GM18951 (cell line): ENCODE measurements at regions not wholly inside any gene's neighbourhood (a gene's known extent, or its start where the extent isn't known, plus 50 kb on each side); places are given as distances from the start of the nearest gene placed in this dataset.
"Not testable (repeated sequence)": the region's sequence is repeated elsewhere in the genome, so short reads cannot be mapped to it uniquely, and the experiment has no call there.

Experiments used
- POLR2A ChIP-seq: IDR thresholded peaks from 4 replicates; pipeline ENCODE4 v1.6.1; 2011; ENCODE audit warnings: mild to moderate bottlenecking; ENCODE audit not compliant: insufficient read length, insufficient read depth; ENCODE audit errors: extremely low read depth
- in situ Hi-C: fragments of 300-500 bp; cut with MboI; formaldehyde crosslinking; loops from one replicate; pipeline ENCODE4 v1.12.0; 2022; ENCODE audit warnings: low sequenced_read_pairs, mixed read lengths, inconsistent platforms; ENCODE audit not compliant: unreplicated experiment

DNA sequence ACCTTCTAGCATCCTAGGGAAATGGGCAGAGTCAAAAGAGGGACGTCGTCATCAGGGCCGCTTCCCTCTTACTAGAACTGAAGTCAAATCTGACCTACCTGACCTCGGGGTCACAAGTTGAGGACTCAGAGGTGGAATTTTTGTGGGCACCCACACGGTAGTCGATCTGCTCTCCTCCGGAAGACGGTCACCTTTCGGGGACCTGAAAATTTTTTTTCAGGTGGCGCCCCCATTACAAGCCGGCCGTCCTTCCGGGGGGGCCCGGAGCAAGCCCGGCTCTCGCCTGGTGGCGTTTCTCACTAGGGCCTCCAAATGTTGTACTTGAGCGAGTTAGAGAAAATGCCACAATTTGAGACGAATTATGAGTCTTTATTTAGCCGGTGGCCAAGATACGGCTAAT, 157.5 kb upstream of the FRG2C start:
- in situ Hi-C loops: no loop called here
- no peak for TF ChIP-seq POLR2A

DNA sequence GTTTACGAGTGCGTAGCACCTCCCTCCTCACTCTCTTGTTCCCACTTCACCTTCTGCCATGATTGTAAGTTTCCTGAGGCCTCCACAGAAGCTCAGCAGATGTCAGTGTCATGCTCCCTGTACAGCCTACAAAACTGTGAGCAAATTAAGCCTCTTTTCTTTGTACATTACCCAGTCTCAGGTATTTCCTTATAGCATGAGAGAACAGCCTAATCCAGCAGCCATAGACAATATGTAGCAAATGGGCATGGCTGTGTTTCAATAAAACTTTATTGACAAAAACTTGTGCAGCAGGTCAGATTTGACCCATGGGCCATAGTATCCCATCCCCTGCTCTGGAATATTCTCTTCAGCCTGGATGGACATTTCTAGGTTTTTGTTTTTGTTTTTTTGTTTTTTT, 156.2 kb upstream of the FRG2C start:
- in situ Hi-C loops: not testable (repeated sequence)

DNA sequence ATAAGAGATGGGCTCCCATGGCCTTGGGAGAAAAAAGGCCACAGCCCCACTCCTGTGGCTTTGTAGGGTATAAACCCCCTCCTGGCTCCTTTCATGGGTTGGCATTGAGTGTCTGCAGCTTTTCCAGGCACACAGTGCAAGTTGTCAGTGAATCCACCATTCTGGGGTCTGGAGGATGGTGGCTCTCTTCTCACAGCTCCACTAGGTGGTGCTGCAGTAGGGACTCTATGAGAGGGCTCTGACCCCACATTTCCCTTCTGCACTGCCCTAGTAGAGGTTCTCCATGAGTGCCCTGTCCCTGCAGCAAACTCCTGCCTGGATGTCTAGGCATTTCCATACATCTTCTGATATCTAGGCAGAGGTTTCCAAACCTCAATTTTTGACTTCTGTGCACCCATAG, 136.5 kb upstream of the FRG2C start:
- in situ Hi-C loops: not testable (repeated sequence)

DNA sequence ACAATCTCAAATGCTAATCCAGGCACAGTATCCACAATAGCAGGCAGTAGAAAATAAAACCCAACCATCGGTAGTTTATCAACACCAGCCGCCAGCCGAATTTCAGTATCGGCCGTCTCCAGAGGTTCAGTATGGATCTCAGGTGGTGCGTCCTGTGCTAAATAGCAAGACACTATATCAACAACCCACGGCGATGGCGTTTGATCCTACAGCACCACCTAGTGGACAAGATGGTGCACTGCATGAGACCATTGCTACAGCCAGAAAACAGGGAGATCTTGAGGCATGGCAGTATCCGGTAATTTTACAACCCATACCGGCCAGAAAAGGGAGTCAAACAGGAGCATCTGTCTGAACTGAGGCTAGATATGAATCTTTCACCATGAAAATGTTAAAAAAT, 112.0 kb upstream of the FRG2C start:
- in situ Hi-C loops: not testable (repeated sequence)

DNA sequence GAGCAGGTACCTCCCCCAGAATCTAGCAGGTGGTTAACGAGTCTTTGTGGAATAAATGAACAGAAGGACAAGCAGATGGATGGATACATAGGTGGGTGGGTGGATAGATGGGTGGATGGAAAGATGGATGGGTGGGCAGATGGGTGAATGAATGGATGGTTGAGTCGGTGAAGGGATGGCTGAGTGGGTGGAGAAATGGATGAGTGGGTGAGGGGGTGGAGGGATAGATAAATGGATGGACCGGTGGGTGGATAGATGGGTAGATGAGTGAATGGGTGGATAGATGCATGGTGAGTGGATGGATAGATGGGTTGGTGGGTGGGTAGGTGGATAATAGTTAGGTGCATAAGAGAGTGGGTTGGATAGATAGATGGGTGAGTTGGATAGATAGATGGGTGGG, 99.7 kb upstream of the FRG2C start:
- in situ Hi-C loops: not testable (repeated sequence)

DNA sequence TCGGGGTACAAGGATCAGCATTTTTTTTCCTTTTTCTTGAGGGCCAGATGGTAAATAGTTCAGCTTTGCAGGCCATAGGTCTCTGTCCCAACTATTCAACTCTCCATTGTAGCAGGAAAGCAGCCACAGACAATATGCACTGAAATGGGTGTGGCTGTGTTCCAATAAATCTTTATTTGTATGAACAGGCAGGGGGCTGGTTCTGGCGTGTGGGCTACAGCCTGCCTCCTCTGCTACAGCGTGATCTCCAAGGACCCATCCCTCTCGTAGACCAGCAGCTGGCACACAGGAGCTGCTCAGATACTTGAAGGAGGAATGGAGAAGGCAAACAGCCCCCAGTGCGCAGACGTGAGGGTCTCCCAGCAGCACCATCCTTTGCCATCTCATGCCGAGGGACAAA, 91.8 kb upstream of the FRG2C start:
- in situ Hi-C loops: not testable (repeated sequence)

DNA sequence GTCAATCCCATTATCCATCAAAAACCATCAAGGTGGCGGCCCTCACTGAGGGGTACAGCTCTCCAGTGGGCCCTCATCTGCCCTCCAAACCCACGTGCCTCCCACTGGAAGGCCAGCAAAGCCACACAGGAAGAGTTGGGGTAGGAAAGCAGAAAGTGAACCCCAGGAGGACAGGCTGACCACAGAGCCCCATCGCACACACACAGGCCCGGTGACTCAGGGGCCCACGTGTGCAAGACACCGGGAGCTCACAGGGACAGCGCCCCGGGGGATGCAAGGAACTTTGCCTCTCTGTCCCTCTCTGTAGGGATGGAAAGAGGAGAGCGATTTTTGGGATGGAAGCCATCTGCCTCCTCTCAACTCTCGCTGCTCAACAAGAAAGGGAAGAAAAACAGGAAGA, 85.0 kb upstream of the FRG2C start:
- in situ Hi-C loops: loop anchor here (25.0 kb wide), 1 partner anchor 317 kb away; no protein-coding TSS in a partner anchor

DNA sequence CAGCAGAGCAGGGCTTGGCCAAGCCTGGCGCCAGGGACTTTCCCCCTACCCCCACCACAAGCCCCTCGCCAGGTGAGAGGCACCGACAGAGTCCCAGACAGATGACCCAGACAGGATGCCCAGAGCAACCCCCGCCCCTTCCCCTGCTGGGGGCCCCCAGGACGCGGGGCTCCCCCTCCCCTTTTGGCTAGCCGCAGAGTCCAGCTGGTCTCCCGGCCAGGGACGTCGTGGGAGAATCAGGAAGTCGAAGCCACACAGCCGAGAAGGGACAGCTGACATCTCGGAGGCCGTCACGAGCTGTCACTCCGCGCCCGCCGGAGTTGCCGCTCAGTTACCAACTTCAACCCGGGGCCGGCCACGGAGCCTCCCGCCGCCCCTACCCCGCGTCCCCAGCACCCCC, 84.6 kb upstream of the FRG2C start:
- in situ Hi-C loops: loop anchor here (25.0 kb wide), 1 partner anchor 317 kb away; no protein-coding TSS in a partner anchor

DNA sequence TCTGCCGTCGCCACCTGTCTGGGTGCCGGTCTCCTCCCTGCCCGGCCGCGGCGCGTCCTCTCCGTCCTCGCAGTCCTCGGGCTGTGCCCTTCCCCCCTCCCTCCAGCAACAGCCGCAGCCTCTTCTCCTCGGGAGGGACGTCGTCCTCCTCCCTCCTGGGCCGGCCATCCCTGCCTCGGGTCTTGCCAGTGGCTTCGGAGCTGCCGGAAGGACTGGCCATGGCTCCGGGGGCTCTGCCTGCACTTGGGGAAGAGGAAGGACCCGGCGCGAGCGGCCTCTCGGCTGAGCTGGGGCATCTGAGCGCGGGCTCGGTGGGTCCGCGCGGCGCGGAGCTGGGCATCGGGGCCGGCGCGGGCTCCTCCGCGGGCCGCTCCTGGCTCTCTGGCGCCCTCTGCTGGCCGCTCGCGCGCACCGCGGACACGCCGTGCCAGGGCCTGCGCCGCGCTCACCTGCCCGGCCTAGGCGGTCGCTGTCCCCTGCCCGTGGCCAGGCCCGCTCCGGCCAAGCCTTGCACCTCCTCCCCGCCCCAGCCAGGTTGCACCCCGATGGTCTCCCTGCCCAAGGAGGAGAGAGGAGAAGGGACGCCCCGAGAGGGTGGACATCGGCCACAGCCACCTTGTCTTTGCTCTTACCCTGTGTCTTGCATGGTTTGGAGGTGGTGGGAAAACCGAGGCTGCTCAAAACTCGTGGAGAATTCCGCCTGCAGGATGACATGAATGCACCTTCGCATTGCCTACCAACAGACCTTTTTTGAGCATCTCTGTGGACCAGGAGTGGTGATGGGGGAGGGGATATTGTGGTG, 83.9 kb upstream of the FRG2C start:
- in situ Hi-C loops: loop anchor here (25.0 kb wide), 1 partner anchor 318 kb away; no protein-coding TSS in a partner anchor

DNA sequence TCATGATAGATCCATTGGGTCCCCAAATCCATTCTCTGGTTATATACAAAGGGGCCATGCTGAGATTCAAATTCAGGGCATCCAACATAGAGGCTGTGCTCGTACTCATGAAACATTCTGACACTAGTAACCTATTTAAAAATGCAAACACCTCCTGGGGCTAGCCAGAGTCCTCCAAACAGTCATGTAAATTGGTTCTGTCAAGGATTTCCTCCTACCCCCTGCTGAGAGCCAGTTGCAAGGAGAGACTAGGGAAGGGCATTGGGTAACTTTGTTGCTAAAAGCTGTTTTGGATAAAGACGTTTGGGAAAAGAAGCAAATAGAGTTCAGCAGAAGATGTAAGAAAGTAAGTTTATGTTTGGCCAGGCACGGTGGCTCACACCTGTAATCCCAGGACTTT, 81.6 kb upstream of the FRG2C start:
- in situ Hi-C loops: loop anchor here (25.0 kb wide), 1 partner anchor 320 kb away; no protein-coding TSS in a partner anchor

DNA sequence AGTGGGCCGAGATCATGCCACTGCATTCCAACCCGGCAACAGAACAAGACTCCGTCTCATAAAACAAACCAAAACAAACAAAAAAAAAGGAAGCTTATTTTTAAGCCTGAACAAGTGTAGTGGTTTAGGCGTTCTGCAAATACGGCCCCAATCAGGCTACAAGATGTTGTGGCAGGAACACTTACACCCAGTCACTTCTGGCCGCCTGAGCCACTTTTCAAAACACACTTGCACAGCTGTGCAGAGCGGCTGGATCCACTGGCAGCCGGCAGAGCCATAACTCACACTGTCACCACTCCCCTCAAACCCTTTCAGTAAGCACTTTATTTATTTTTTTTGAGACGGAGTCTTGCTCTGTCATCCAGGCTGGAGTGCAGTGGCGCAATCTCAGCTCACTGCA, 81.0 kb upstream of the FRG2C start:
- in situ Hi-C loops: loop anchor here (25.0 kb wide), 1 partner anchor 321 kb away; no protein-coding TSS in a partner anchor

DNA sequence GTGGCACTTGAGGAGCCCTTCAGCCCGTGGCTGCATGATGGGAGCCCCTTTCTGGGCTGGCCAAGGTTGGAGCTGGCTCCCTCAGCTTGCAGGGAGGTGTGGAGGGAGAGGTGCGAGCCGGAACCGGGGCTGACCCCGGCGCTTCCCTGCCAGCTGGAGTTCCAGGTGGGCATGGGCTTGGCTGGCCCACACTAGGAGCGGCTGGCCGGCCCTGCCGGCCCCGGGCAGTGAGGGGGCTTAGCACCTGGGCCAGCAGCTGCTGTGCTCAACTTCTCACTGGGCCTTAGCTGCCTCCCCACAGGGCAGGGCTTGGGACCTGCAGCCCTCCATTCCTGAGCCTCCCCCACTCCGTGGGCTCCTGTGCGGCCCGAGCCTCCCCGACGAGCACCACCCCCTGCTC, 76.4 kb upstream of the FRG2C start:
- in situ Hi-C loops: loop anchor here (25.0 kb wide), 1 partner anchor 325 kb away; no protein-coding TSS in a partner anchor

DNA sequence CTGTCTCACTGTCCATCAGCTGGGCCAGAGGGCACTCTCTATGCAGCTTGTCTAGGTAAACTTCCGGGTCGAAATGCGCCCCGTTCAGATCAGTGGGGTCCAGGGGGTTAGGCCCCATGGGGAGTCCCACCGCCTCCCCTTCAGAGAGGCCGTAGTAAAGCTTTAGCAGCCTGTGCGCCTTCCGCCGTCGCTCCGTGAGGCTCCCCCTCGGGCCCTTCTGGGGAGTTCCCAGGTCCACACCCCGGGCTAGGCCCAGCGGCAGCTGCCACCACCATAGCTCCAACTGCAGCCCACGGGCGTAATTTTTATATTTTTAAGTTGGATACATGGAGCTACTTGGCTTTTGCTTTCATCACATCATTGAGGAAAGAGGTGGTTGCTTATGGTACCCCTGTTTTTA, 73.7 kb upstream of the FRG2C start:
- in situ Hi-C loops: loop anchor here (25.0 kb wide), 1 partner anchor 328 kb away; no protein-coding TSS in a partner anchor

DNA sequence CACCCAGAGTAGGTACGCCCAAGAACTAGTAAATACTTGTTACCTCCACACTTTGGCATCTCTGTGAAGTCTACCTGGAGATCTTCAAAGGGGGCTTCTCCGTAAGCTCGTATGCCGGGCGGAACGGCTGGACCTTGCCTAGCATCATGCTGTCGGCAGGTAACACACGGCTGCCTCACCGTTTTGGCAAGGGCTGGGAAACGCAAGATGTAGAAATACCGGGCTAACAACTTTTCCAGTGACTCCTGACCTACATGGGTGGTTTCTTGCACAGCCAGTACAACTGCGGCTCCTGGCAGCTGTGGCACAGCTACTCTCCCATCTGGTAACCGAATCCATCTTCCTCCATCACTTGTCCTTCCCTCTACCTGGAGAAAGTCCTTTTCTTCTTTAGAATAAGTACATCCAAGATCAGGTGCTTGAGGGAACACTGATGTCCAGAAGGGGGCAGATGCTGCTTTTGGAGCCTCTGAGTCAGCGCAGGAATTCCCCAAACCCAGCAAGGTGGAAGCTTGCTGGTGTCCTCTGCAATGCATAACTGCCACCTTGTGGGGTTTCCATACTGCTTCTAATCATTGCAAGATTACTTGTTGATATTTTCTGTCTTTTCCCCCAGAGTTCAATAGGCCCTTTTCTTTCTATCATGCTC, 59.7 kb upstream of the FRG2C start:
- in situ Hi-C loops: not testable (repeated sequence)

DNA sequence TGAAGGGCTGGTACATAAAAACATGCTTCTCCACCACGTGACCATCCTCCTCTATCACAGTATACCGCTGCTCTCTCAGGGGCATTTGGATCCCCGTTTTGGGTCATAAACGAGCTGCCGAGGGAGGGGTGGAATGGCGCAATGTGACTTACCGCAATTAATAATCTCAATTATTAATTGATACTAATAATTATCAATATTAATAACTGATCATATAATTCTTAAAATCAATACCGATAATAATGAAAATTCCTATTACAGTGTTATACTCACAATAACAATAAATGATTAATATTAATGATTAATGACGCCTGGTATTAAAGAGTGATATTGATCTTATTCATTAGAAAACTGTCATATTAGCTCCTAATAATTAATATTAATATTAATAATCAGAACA, 56.1 kb upstream of the FRG2C start:
- in situ Hi-C loops: not testable (repeated sequence)

DNA sequence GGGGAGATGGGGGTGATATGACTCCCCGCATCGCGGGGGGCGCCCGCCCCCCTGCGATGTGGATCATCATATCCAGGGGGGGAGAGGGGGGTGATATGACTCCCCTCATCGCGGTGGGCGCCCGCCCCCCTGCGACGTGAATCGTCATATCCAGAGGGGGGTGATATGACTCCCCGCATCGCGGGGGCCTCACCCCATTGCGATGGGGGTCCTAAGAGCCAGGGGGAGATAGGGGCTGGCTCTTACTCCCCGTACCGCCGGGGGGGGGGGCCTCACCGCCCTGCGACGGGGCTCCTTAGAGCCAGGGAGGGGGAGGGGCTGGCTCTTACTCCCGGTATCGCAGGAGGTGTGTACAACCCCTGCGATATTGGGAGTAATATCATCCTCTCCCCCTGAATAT, 54.5 kb upstream of the FRG2C start:
- in situ Hi-C loops: not testable (repeated sequence)
